ENCODE measurements at regions not wholly inside any gene's neighbourhood (a gene's known extent, or its start where the extent isn't known, plus 50 kb on each side); places are given as distances from the start of the nearest gene placed in this dataset.

- no peak for TF ChIP-seq CTCF (IDR thresholded peaks at IDR 0.05 in 4 of 5, conservative IDR thresholded peaks at IDR 0.05 in 1 of 5)
- TF ChIP-seq POLR2A (IDR thresholded peaks at IDR 0.05) = no peak
These were observed 938.1 kb upstream of the EPHA7 start for GRCh38 chr6:94357381-94357980.

Data from gastrocnemius medialis (tissue), 4 donors.